ENCODE measurements at regions not wholly inside any gene's neighbourhood (a gene's known extent, or its start where the extent isn't known, plus 50 kb on each side); places are given as distances from the start of the nearest gene placed in this dataset.

DNA sequence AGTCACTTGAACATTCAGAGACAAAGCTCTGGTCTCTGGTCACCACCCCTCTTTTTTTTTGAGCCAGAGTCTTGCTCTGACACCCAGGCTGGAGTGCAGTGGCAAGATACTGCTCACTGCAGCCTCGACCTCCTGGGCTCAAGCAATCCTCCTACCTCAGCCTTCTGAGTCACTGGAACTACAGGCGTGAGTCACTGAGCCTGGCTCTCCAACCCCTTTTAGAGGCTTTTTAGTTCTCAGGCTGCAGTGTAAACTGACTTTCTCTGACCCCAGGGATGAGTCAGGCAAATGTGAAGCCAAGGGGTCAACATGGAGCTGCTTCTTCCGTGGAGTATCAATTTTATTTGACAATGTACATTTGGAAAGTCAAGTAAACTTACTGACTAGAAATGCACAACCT lies 229.2 kb downstream of the PTTG2 start:
- RAD21 ChIA-PET (ENCODE audit: low non-redundant PET in 1 of 2, low total read pairs in 2 of 2, uncharacterized antibody in 2 of 2, unreplicated experiment in 2 of 2) = interaction anchor here (0.6 to 1.2 kb wide), 2 partner anchors 9 to 537 kb away, joined by 3 to 4 read pairs; no protein-coding TSS in a partner anchor
- intact Hi-C loops (cut with micrococcal nuclease) = loop anchor here (2.0 to 5.0 kb wide), 3 partner anchors 129 to 485 kb away; no protein-coding TSS in a partner anchor
- Histone ChIP-seq H3K9ac (ENCODE audit: low read length) (peak overlapping the region; percentile 52), H3K79me2 (ENCODE audit: insufficient read depth, low read length) (no peaks in the 10 kb centered on the region), H3K4me3 (replicated peaks in 1 of 2; ENCODE audit: low read depth in 1 of 2, low read length in 2 of 2) (peak overlapping the region; percentile 10 to 46), H3K9me3 (ENCODE audit: control insufficient read depth in 1 of 2, insufficient read depth in 1 of 2, low read depth in 1 of 2, low read length in 2 of 2) (no peaks in the 10 kb centered on the region), H3K27me3 (ENCODE audit: insufficient read depth, low read length) (no peaks in the 10 kb centered on the region), H3K27ac (ENCODE audit: low read depth, low read length) (peak overlapping the region; percentile 63), H3K4me2 (ENCODE audit: low read length) (peak overlapping the region; percentile 82), H2AFZ (ENCODE audit: low read depth, low read length, poor library complexity, severe bottlenecking) (no peak overlapping the region), H4K20me1 (ENCODE audit: insufficient read depth) (no peaks in the 10 kb centered on the region), H3K4me1 (ENCODE audit: control insufficient read depth in 1 of 2, insufficient read depth in 2 of 2, low read length in 2 of 2) (peaks cover 33 to 36% of the 10 kb centered on the region in 2 experiments), H3K9me2 (ENCODE audit: insufficient read depth) (no peaks in the 10 kb centered on the region), H3K36me3 (ENCODE audit: control insufficient read depth in 1 of 2, insufficient read depth in 2 of 2, low read length in 2 of 2) (no peaks in the 10 kb centered on the region)
- CTCF ChIA-PET = interaction anchor here (1.3 to 1.5 kb wide), 2 partner anchors 10 to 486 kb away, joined by 4 to 5 read pairs; no protein-coding TSS in a partner anchor
- DNase-seq (ENCODE audit: low read depth, low spot score) = peak; percentile 90
- POLR2A ChIA-PET = interaction anchor here (0.8 to 1.3 kb wide), 3 partner anchors 10 to 478 kb away, joined by 3 to 4 read pairs (median 4); no protein-coding TSS in a partner anchor
- BruUV-seq (replicated peaks) = no TSS peak
- ATAC-seq = peak; percentile 79
- TF ChIP-seq ATF3 (IDR thresholded peaks at IDR 0.05) (no peak), POLR2A (IDR thresholded peaks at IDR 0.05; ENCODE audit: borderline replicate concordance, extremely low read depth, insufficient read depth, insufficient read length) (no peak), TCF7L2 (IDR thresholded peaks at IDR 0.05; ENCODE audit: borderline replicate concordance, extremely low read depth, insufficient read depth, insufficient read length) (no peak), EZH2phosphoT487 (IDR thresholded peaks at IDR 0.05; ENCODE audit: borderline replicate concordance) (no peak), YY1 (IDR thresholded peaks at IDR 0.05; ENCODE audit: extremely low read depth, insufficient replicate concordance, low read depth, low read length) (no peak), ZFX (IDR thresholded peaks at IDR 0.05) (no peak), ELF1 (IDR thresholded peaks at IDR 0.05; ENCODE audit: borderline replicate concordance, low read depth) (no peak), SRF (IDR thresholded peaks at IDR 0.05; ENCODE audit: low read depth) (peak; percentile 65), CEBPB (IDR thresholded peaks at IDR 0.05; ENCODE audit: low read depth) (no peak), ZNF274 (IDR thresholded peaks at IDR 0.05; ENCODE audit: low read depth, low read length) (no peak), CBX3 (IDR thresholded peaks at IDR 0.05; ENCODE audit: low read depth) (peak; percentile 77), SP1 (IDR thresholded peaks at IDR 0.05; ENCODE audit: low read depth) (peak; percentile 77; the same call in 1 of the 2 replicates), FOSL1 (IDR thresholded peaks at IDR 0.05; ENCODE audit: low read depth) (peak; percentile 93), MAX (IDR thresholded peaks at IDR 0.05) (peak; percentile 47), JUND (IDR thresholded peaks at IDR 0.05) (peak; percentile 91), SIN3A (IDR thresholded peaks at IDR 0.05; ENCODE audit: low read depth) (no peak), ZBTB33 (IDR thresholded peaks at IDR 0.05; ENCODE audit: extremely low read depth, insufficient replicate concordance, low read length) (no peak), POLR2AphosphoS5 (IDR thresholded peaks at IDR 0.05; ENCODE audit: low read depth, low read length) (0 out of 2 replicates have a peak, but pooled peaks have one; percentile 20), REST (IDR thresholded peaks at IDR 0.05; ENCODE audit: low read depth) (no peak), EGR1 (IDR thresholded peaks at IDR 0.05; ENCODE audit: low read depth) (no peak)
- TF ChIP-seq, protein P1, sequence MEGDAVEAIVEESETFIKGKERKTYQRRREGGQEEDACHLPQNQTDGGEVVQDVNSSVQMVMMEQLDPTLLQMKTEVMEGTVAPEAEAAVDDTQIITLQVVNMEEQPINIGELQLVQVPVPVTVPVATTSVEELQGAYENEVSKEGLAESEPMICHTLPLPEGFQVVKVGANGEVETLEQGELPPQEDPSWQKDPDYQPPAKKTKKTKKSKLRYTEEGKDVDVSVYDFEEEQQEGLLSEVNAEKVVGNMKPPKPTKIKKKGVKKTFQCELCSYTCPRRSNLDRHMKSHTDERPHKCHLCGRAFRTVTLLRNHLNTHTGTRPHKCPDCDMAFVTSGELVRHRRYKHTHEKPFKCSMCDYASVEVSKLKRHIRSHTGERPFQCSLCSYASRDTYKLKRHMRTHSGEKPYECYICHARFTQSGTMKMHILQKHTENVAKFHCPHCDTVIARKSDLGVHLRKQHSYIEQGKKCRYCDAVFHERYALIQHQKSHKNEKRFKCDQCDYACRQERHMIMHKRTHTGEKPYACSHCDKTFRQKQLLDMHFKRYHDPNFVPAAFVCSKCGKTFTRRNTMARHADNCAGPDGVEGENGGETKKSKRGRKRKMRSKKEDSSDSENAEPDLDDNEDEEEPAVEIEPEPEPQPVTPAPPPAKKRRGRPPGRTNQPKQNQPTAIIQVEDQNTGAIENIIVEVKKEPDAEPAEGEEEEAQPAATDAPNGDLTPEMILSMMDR (IDR thresholded peaks at IDR 0.05 in 2 of 3, conservative IDR thresholded peaks at IDR 0.05 in 1 of 3; ENCODE audit: borderline replicate concordance in 1 of 3, insufficient read depth in 1 of 3, low read depth in 2 of 3, low read length in 2 of 3) = no peak
